ENCODE measurements at regions not wholly inside any gene's neighbourhood (a gene's known extent, or its start where the extent isn't known, plus 50 kb on each side); places are given as distances from the start of the nearest gene placed in this dataset.

DNA sequence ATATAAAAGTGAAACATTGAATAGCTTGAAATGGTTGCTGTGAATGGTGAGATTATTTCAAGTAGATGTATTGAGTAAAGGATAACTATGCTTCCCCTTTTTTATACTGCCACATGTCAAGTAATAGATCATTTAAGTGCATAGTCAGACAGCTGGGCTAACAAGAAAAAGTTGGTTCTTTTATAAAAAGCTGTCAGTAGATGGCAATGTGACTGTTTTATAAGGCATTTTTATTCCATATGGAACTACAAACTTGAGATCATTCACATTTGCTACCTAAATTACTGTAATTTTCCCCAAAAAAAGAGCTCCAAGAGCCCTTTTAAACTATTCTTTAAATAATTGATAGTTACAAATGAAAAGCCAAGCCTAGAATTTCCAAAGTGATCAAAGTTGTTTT is 831.0 kb downstream of the C4orf33 start:
- TF ChIP-seq, protein P1, sequence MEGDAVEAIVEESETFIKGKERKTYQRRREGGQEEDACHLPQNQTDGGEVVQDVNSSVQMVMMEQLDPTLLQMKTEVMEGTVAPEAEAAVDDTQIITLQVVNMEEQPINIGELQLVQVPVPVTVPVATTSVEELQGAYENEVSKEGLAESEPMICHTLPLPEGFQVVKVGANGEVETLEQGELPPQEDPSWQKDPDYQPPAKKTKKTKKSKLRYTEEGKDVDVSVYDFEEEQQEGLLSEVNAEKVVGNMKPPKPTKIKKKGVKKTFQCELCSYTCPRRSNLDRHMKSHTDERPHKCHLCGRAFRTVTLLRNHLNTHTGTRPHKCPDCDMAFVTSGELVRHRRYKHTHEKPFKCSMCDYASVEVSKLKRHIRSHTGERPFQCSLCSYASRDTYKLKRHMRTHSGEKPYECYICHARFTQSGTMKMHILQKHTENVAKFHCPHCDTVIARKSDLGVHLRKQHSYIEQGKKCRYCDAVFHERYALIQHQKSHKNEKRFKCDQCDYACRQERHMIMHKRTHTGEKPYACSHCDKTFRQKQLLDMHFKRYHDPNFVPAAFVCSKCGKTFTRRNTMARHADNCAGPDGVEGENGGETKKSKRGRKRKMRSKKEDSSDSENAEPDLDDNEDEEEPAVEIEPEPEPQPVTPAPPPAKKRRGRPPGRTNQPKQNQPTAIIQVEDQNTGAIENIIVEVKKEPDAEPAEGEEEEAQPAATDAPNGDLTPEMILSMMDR (IDR thresholded peaks at IDR 0.05), result no peak
- TF ChIP-seq POLR2A (IDR thresholded peaks at IDR 0.05), result no peak
